Uterus (tissue), 2 donors: ENCODE measurements at regions not wholly inside any gene's neighbourhood (a gene's known extent, or its start where the extent isn't known, plus 50 kb on each side); places are given as distances from the start of the nearest gene placed in this dataset.

ENCODE experiments used
- CTCF ChIP-seq, 4 experiments: fragments of 200-600 bp in 2 of 4; fragments of 450-650 bp in 2 of 4; sonication (generic) in 2 of 4; IDR thresholded peaks; one replicate each; pipeline ENCODE4 v1.5.1; 2016 to 2019; ENCODE audit warnings: antibody characterized with exemption in 4 of 4, mild to moderate bottlenecking in 2 of 4, moderate library complexity in 1 of 4
- POLR2A ChIP-seq, 2 donors: fragments of 450-650 bp; IDR thresholded peaks; one replicate each; pipeline ENCODE4 v1.6.1; 2016; ENCODE audit warnings: antibody characterized with exemption in 2 of 2, mild to moderate bottlenecking in 1 of 2, moderate library complexity in 1 of 2

- TF ChIP-seq CTCF (IDR thresholded peaks at IDR 0.05) (no peak), POLR2A (IDR thresholded peaks at IDR 0.05) (no peak)
These were observed 51.7 kb upstream of the MSMB start for GRCh38 chr10:46097576-46098317.
